ENCODE measurements at regions not wholly inside any gene's neighbourhood (a gene's known extent, or its start where the extent isn't known, plus 50 kb on each side); places are given as distances from the start of the nearest gene placed in this dataset.

DNA sequence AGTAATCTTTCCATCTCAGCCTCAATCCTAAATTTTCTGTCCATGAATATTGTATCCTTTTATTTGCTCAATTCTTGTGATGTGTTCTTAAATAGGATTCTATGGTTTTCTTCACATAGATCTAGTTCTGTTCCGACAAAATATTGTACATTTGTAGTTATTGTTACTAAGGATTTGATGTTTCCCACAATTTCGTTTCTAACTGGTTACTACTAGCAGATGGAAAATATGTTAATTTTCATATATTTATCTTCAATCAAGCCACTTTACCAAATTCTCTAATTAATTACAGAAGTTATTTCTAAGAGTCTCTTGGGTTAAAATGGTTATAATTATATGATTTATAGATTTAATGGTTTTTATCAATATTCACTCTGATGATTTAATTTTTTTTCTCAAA, 60.3 kb downstream of the SEC61B start:
- no peak for DNase-seq

DNA sequence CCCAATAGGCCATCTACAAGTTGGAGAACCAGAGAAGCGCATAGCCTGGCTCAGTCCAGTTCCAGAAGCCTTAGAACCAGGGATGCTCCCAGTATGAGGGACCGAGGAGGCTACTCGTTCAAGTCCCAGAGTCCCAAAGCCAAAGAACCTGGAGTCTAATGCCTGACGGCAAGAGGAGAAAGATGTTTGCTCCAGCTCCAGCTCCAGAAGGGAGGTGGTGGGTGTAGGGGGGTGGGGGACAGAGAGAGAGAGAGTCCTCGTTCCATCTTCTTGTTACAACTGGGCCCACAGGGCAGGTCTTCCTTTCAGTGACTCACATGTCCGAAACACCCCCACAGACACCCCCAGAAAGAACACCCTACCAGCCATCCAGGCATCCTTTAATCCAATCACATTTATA, 63.9 kb downstream of the SEC61B start:
- no peak for DNase-seq

DNA sequence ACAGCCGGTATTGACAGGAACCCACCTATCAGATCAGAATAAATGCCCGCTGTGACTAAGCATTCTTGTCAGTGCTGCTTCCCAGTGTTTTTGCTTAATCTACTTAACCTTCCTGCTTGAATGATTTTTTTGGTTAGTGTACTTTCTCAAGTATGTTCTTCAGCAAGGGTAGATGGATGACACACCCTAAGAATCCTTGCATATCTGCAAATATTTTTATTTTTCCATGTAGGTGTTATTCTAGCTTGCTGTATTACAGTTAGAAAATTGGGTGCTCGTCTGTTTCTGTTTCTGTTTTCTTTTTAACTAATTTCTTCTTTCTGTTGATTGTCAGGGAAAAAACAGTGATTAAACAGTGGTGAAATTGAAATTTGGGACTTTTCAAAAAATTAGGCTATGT, 64.5 kb downstream of the SEC61B start:
- DNase-seq: no peak

DNA sequence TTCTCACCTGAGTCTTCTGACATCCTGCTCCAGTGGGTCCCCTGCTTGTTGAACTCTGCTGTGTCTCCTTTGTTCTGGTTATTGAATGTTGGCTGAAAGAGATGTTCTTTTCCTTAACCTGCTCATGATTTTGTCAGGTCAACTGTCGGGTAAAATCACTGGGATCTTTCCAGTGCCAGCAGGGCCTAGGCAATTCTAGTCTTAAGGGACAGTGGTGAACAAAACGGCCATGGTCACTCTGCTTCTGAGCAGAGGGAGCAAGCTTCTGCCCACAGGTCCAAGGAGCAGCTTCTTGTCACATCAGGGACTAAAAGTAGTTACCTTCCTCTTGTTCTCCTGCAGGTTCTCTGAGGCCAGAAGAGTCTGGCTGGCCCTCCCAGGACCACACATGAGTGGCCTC, 65.6 kb downstream of the SEC61B start:
- DNase-seq: no peak

DNA sequence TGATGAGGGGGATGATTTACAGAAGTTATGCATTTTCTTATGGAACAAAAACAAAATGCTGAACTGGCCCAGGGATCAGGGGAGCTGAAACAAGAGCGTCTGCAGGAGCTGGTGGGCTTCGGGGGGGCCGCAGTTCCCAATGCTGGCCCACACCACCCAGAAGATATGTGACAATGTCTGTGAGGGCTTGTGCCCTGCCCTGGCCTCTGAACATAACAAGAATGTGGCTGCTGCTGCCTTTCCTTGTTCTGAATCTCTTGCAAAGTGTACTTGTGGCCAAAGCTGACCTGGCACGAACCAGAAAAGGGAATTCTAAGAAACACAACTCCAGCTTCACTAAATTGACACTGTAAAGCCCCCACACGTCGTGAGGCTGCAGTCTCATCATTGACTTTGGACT, 66.7 kb downstream of the SEC61B start:
- DNase-seq: no peak

DNA sequence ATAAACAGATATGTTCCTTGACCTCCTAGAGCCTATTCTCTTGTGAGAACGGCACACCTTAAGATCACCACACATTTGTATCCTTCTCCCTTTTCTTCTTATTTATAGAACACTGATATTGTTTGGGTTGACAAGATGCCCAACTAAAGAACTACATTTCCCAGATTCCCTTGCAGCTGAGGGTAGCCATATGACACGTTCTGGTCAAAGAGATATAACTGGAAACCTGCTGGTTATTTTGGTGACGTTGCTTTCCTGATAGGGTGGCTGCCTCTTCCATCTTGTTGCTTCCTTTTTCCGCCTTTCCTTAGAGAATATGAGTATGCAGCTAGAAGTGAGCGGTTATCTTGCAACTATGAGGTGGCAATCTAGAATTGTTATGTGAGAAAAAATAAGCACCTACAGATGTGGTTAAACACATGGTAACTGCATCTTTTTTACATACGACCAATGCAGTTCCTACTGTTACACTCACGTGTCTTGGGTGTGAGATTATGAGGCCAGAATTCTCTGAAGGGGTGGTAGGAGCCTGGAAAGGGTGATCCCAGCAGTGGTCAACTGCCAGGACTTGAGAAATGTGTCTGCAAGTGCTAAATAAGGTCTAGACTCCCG, 72.9 kb downstream of the SEC61B start:
- no peak for DNase-seq

DNA sequence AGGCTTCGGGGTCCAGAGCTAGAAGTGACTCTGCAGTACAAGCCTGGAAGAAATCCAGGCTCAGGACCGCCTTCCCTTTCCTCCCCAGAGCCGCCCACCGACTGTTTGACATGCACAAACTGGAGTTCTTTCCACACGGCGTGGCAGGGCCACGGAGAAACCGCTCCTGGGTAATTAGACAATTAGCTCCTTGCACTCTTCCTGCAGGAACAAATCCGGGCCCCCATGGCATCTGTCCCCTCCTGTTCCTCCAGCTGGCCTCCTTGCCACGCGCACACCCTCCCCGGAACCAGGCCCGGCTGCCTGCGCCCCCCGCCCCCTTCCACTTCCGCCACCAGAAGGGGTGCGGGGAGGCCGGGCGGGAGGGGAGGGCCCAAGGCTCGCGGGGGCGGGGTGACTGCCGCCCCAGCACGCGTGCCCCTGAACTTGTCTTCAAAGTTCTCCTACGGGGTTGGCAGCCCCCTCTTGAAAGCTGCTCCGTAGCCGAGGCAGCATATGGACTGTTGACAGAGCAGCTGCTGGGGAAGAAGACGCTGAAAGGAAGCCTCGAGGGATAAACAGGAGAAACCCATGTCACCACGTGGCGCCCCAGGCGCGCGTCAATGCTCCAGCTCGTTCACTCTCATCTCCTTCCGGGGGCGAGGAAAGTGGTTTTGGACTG, 74.3 kb downstream of the SEC61B start:
- DNase-seq: peak in 1 of 2 donors; percentile 5

DNA sequence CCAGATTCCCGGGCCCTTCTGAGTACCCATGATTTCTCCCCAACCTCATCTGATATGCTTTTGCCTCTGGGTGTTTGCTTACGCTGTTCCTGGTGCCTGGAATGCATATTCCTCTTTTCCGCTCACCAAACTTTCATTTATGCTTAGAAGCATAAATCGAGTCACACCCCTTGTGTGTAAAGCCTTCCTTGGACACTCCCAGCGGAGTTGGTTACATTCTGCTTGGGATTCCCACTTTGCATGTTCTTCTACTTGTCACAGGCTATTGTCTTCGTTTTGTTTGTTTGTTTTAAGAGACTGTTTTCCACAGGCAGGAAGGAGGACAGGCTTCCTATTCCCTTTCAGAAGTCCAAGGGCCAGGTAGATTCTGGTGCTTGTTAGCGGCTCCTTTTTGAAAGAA, 76.5 kb downstream of the SEC61B start:
- DNase-seq: no peak

DNA sequence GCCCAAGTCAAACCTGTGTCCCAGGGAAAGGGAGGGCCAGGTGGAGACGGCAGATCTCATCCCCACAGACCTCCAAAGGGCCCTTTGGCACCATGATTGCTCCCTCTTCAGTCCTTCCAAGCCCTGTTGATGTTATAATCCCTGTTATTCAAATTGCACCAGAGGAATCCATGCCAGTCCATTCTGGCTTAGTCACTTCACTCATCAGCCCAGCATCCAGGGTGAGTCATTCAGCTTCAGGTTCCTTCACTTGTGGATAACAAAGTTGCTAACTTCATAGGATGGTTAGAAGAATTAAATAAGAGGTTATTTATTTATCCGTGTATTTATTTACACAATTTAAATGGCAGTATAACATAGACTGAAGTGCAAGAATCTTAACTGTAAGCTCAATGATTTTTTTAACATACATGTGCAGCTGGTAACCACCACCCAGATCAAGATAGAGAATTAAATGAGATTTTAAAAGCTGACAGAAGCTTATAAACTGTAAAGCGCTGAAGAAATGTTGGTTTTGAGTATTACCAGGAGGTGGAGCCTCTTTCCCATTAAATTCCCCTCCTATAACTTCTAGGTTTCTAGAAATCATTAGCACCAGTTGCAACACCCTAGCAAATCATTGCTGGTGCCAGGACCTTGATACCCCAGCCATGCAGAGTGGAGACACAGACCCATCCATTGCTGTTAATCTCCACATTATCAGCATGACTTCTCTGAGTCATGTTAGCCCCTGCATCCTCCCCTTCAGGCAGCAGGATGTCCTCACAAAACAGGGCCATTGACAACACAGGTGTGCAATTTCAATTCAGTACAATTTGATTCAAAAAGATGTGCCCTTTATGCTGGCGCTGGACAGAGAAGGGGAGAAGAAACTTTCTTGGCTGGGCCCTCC, 77.4 kb downstream of the SEC61B start:
- DNase-seq: peak in 1 of 2 donors; percentile 4

DNA sequence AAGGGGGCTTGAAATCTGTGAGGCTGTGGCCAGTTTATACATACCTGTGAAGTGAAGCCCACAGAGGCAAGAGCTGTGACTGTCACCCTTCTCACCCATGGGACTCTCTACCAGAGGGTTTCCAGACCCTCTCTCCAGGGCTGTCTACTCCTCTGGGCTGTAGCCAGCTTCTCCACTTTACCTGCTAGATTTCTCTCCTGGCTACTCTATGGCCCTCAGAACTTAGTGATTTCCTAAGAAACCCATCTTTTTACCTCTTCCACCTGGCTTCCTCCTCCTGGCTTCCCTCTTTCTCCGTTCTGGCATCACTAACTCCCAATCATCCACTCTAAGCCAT, 78.0 kb downstream of the SEC61B start:
- DNase-seq: no peak

DNA sequence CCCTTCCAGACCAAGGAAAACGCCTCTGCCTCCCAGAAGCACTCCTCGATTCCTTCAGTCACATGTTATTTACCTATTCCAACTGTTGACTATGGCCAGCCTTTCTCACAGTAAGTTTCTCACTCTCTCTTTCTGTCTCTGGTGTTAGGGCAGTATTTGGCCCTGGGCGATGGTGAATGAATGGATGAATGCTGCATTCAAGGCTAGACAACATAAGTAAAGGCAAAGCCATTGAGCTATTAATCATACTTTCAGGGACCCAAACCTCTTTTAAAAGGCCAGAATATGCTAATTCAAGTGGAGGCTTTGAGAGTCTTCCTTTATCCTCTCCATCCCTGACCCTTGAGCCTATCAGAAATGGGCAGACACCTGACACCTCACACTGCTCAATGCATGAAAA, 78.5 kb downstream of the SEC61B start:
- no peak for DNase-seq

DNA sequence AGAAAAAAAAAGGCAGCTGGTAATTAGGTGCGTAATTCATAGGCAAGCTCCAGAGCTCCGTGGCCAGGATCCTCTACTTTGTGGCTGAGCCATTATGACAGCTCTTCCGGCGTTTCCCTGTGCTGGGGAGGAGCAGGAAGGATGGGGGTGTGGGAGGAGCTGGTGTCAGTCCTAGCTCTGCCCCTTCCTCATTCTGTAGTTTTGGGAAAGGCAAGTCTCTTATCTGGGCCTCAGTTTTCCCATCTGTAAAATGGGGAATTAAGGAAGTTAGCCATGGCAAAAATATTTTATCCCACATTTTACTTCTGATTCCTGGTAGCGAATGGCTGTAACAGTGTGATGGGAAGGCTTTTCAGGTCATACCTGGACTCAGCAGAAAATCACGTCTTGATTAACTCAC, 81.1 kb downstream of the SEC61B start:
- no peak for DNase-seq

DNA sequence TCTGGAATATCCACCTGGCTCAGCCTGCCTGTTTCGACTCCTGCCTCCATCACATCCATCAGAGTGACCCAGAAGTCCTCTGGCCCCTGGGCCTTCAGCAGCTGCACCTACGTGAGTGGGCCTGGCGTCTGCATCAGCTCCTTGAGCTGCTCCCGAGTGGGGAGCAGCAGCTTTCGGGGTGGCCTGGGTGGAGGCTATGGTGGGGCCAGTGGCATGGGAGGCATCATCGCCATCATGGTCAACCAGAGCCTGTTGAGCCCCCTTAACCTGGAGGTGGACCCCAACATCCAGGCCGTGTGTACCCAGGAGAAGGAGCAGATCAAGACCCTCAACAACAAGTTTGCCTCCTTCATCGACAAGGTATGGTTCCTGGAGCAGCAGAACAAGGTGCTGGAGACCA, 83.0 kb downstream of the SEC61B start:
- DNase-seq: no peak

DNA sequence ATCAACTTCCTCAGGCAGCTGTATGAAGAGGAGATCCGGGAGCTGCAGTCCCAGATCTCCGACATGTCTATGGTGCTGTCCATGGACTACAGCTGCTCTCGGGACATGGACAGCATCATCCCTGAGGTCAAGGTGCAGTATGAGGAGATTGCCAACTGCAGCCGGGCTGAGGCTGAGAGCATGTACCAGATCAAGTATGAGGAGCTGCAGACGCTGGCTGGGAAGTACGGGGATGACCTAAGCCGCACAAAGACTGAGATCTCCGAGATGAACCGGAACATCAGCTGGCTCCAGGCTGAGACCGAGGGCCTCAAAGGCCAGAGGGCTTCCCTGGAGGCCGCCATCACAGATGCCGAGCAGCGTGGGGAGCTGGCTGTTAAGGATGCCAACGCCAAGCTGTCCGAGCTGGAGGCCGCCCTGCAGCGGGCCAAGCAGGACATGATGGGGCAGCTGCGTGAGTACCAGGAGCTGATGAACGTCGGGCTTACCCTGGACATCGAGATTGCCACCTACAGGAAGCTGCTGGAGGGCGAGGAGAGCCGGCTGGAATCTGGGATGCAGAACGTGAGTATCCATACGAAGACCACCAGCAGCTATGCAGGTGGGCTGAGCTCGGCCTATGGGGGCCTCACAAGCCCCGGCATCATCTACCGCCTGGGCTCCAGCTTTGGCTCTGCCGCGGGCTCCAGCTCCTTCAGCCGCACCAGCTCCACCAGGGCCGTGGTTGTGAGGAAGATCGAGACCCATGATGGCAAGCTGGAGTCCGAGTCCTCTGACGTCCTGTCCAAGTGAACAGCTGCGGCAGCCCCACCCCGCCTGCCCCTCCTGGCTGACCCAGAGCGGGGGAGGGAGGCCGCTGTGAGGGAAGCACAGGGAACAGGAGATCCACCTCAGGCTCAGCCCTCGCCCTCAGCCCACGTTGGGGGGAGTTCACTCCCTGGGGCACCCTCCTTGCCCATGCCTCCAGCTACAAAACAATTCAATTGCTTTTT, 84.0 kb downstream of the SEC61B start:
- DNase-seq: no peak

DNA sequence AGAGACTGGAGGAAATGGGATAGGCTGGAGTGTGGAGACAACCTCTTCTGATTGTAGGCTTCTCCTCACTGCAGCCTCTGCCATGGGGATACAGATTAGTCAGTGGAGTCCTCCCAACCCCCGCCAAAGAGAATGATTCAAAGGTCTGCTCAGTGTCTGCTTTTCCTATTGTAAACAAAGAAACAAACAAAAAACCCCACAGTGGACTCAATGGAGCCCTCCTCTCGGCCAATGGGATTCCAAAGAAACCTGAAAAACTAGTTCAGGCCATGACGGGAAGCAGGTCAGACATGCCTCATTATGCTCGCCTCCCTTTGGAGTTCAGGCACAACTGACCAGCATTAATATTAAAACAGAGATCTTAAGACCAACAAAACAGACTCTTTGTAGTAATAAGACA, 85.8 kb downstream of the SEC61B start:
- DNase-seq: no peak

DNA sequence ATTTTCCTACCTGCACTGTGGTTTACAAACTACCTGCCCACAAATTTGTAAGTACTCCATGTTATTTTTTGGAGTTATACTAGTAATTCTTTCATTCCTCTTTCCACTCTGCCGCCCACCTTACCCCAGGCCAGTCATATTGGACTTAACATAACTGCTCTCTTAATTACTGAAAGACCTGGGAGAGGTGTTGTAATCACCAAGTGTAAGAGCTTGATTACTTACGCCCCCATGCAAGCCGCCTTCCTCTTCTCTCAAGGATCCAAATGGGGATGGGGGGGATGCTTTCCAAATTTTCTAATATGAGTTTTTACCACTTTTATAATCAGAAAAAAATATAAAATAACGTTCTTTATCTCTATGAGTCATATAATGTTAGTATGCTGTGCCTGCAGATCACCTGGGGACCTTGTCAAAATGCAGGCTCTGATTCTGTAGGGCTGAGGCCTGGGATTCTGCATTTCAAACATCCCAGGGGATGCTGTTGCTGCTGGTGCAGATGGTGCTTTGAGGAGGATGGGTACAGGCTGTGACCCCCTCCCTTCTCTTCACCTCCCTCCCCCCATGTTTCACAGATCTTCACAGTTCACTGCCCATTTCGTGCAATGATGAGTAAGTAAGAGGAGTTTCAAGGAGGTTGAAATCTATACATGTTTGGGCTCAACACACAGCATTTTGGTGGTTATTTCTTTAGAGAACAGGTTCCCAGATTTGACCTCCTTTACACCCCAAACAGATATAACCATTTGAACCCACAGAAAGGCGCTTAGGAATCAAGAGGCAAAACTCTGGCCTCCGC, 87.3 kb downstream of the SEC61B start:
- no peak for DNase-seq

DNA sequence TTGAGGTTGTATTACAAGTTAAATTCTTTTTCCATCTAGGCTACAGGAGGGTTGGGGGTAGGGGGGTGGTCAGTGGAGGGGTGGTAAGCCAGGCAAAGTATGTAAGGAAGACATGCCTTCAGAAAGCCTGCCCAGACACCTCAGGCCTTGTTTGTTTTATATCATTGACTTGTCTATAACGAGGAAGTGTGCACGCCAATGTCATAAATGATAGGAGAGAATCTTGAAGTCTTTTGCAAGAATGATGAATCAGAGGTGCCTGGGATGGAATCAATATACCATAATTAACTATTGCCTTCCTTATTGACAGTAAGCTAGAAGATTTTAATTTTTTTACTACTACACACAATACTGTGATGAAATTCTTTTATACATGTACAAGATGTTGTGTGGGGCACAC, 90.7 kb downstream of the SEC61B start:
- no peak for DNase-seq

DNA sequence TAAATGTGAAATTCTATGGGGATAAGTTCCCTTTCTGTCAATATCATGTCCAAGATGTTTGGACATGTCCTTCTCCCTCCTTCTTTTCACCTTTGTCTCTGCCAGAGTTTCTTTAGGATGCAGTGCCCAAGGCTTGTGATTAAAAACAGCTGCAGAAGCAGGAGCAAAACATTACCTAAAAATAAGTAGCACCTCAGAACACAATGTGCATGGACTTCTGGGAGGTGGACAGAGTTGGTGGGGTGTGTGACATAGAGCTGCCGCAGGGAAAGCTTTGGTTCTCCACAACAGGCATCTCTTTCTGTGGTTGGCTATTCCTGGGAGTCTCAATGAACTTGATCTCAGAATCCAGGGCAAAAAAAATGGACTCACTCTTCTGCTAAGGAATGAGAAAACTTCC, 97.0 kb downstream of the SEC61B start:
- DNase-seq: no peak

DNA sequence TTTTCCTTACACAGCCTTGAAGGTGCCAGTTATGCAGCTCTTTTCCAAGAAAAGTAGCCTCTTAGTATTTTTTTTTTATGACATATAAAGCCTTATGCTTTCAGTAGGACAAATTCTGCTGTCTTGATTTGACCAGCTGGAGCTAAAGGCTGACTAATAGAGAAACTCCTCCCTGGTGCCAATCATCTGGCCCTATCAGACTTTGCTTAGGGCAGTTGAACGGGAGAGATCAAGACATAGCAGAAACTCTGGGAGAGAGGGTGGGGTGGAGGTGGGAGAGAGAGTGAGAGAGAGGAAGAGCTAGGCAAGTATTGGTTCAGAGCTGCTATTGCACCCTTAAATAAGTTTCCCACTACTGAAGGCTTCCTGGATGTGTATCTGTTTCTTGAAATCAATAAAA, 100.2 kb downstream of the SEC61B start:
- DNase-seq: no peak

DNA sequence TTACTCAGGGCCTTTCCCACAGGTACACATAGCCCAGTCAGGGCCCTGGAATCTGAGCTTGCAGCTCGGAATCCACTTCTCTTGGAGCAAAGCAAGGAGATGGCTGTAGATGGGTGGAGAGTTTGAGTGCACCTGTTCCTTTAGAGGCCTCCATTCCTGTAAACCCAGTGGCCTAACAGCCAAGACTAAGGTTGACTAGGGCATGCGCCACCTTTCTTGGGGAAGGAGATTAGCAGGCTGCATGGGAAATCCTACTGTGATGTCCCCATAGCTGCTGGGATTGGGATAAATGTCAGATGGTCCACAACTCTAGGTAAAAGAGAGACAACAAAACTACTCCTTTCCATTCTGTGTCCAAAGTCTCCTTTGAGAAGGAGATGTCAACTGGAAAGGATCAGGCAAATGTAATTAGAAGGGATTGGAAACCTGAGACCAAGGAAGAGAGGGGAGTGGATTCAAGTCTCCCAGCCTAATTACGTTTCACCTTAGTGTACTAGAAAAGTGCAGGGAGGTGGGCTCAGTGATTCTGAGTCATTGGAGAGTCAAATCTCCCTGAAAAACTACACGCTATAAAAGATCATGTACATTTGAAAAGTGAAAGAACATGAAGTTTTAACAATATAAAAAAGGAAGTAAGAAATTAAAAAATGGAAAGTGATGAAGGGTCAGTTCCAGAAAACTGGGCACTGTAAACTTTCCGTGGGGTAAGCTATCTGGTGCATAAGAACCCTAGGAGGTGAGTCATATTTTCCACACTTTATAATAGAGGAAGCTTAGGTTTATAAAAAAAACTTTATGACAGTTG, 104.2 kb downstream of the SEC61B start:
- DNase-seq: no peak

DNA sequence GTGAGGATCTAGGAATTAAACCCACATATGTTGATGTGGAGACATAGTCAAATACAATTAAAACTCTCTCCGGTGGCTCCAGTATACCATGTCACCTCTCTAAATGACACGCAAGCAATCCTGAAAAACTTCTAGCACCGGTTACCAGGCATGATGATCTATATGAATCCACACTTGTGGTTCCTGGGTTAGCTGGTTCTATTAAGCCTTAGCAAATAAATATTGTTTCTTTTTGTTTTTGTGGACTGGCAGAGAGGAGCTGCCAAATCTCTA, 104.8 kb downstream of the SEC61B start:
- no peak for DNase-seq

DNA sequence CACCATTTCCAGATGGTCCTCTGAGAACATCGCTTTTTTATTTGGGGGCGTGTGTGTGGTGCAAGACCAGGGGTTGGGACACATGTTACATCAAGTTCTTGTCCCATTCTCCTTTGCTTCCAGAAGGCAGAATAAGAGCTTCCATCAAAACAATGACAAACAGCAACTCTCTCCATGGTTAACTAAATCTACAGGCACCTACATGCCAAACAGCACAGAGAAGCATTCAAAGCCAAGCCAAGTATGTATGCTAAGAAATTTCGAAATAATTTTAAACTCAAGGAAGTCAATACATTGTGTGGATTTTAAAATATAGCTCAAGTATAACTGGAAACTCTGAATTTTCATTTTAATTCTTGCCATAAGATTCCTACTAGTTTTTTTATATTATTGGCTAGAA, 105.6 kb downstream of the SEC61B start:
- no peak for DNase-seq
